ENCODE measurements at regions not wholly inside any gene's neighbourhood (a gene's known extent, or its start where the extent isn't known, plus 50 kb on each side); places are given as distances from the start of the nearest gene placed in this dataset.

GRCh38 chr4:52198294-52198693 is 147.2 kb downstream of the SPATA18 start:
- no peak overlapping the region for H3K23ac ChIP-seq (ENCODE audit: low read depth, low read length)
- no peak overlapping the region for H2AFZ ChIP-seq (replicated peaks; ENCODE audit: low read length, poor library complexity)
- no peak overlapping the region for H3K9ac ChIP-seq (ENCODE audit: low read depth, low read length)
- no peak overlapping the region for H2BK120ac ChIP-seq (ENCODE audit: low read depth, low read length)
- H3K9me3 ChIP-seq (ENCODE audit: control insufficient read depth, insufficient read depth, low read length), result no peaks in the 10 kb centered on the region
- intact Hi-C loops (cut with micrococcal nuclease), result no loop called here
- H3K36me3 ChIP-seq (ENCODE audit: control insufficient read depth, insufficient read depth, low read length), result no peaks in the 10 kb centered on the region
- BruUV-seq (replicated peaks), result no TSS peak
- H3K56ac ChIP-seq (ENCODE audit: extremely low read depth, insufficient read depth, low read length), result no peak overlapping the region
- H3K79me1 ChIP-seq (ENCODE audit: low read depth in 1 of 2, low read length in 2 of 2), result no peaks in the 10 kb centered on the region
- H3K27ac ChIP-seq (ENCODE audit: insufficient read depth, low read length), result no peak overlapping the region
- CTCF ChIA-PET, result no interaction called here
- no peak overlapping the region for H2BK15ac ChIP-seq (ENCODE audit: low read depth, low read length)
- no peak overlapping the region for H2AK9ac ChIP-seq (replicated peaks; ENCODE audit: low read depth, low read length, poor library complexity)
- DNase-seq, result no peak
- H2BK5ac ChIP-seq (ENCODE audit: low read depth, low read length, poor library complexity, severe bottlenecking), result no peak overlapping the region
- H3K27me3 ChIP-seq (ENCODE audit: control insufficient read depth, insufficient read depth, low read length), result no peaks in the 10 kb centered on the region
- no peak overlapping the region for H4K5ac ChIP-seq (ENCODE audit: low read depth, low read length)
- H4K91ac ChIP-seq (ENCODE audit: insufficient read depth, low read depth, low read length), result no peak overlapping the region
- H4K8ac ChIP-seq (ENCODE audit: low read depth in 2 of 2, low read length in 2 of 2), result no peak overlapping the region
- H2AK5ac ChIP-seq (ENCODE audit: low read depth, low read length), result no peak overlapping the region
- no peaks in the 10 kb centered on the region; the same call in 1 of the 2 replicates for H3K9me1 ChIP-seq (ENCODE audit: insufficient read depth, low read length)
- POLR2A ChIA-PET (ENCODE audit: unreplicated experiment), result no interaction called here
- H3K18ac ChIP-seq (ENCODE audit: low read depth, low read length), result no peak overlapping the region
- no peaks in the 10 kb centered on the region for H3K4me1 ChIP-seq (ENCODE audit: control insufficient read depth, insufficient read depth, low read length)
- H2BK20ac ChIP-seq (ENCODE audit: low read depth, low read length), result no peak overlapping the region
- H4K20me1 ChIP-seq (ENCODE audit: insufficient read depth, low read length), result no peaks in the 10 kb centered on the region
- no peak overlapping the region for H3K4me3 ChIP-seq (ENCODE audit: insufficient read depth, low read depth, low read length)
- TF ChIP-seq CHD1 (IDR thresholded peaks at IDR 0.05; ENCODE audit: low read depth, low read length), result no peak
- no peak for TF ChIP-seq USF2 (IDR thresholded peaks at IDR 0.05; ENCODE audit: low read depth, low read length)
- no peak overlapping the region for H3K14ac ChIP-seq (replicated peaks; ENCODE audit: low read depth, low read length)
- in situ Hi-C loops (cut with MboI; ENCODE audit: low sequenced_read_pairs), result loop anchor here (25.0 kb wide), 1 partner anchor 111 kb away; no protein-coding TSS in a partner anchor
- ATAC-seq (ENCODE audit: low read depth), result no peak
- dilution Hi-C loops (cut with HindIII; ENCODE audit: low sequenced_read_pairs, unreplicated experiment), result no loop called here
- no peak overlapping the region for H3K4me2 ChIP-seq (ENCODE audit: low read depth, low read length)
- no peak overlapping the region for H3K4ac ChIP-seq (ENCODE audit: low read depth, low read length)
